Spinal cord (tissue), 9 donors: ENCODE measurements at regions not wholly inside any gene's neighbourhood (a gene's known extent, or its start where the extent isn't known, plus 50 kb on each side); places are given as distances from the start of the nearest gene placed in this dataset.

Experiments used
- DNase-seq, 6 donors: peaks; one replicate each; pipeline versions ENCODE4 v3.0.0 to v3.0.0-alpha.2; 2013 to 2015; ENCODE audit warnings: low spot score in 6 of 6, low read depth in 4 of 6
- H3K27ac ChIP-seq: one replicate; pipeline ENCODE4 v1.5.1; 2013; ENCODE audit warnings: low read depth, low read length, control low read depth
- H3K27me3 ChIP-seq: one replicate; pipeline ENCODE4 v1.6.1; 2013; ENCODE audit warnings: low read length; ENCODE audit not compliant: control insufficient read depth, insufficient read depth
- H3K36me3 ChIP-seq: one replicate; pipeline ENCODE4 v1.6.1; 2013; ENCODE audit warnings: low read length; ENCODE audit not compliant: control insufficient read depth, insufficient read depth
- H3K4me1 ChIP-seq: one replicate; pipeline ENCODE4 v1.6.1; 2013; ENCODE audit warnings: low read length; ENCODE audit not compliant: control insufficient read depth, insufficient read depth
- H3K4me3 ChIP-seq: one replicate; pipeline ENCODE4 v1.5.1; 2013; ENCODE audit warnings: low read depth, low read length, control low read depth
- H3K9me3 ChIP-seq: one replicate; pipeline ENCODE4 v1.6.1; 2013; ENCODE audit warnings: low read length; ENCODE audit not compliant: control insufficient read depth, insufficient read depth
- WGBS: methylation state at CpG from one replicate; pipeline ENCODE4 v1.1.5; 2013; ENCODE audit warnings: missing lambda C conversion rate; ENCODE audit not compliant: insufficient coverage; 5-methylcytosine and 5-hydroxymethylcytosine counted together
- donor health status: healthy.

DNA sequence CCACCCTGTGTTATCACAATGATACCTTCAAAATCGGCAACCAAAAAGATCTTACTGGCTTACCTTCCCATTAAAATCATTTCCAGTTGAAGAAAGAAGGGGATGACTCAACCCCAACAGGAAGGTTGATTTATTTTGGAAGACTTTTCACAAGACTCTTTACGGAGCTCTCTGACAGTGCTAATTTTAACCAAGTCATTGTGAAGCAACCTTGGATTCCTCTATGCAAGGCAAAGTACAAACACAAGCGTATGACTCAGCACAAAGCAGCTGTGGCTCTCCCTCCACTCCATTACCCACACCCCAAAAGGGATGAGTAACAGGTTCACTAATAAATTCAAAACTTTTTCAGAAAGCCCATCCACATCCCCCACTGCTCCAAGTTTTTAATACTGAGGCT, 213.8 kb upstream of the FGF13 start:
- Histone ChIP-seq H3K27ac (no peak overlapping the region), H3K27me3 (no peaks in the 10 kb centered on the region), H3K4me1 (no peaks in the 10 kb centered on the region), H3K36me3 (no peaks in the 10 kb centered on the region), H3K4me3 (no peak overlapping the region), H3K9me3 (no peaks in the 10 kb centered on the region)
- WGBS: 68% methylated on average over 2 of the region's 3 CpGs
- DNase-seq: no peak

DNA sequence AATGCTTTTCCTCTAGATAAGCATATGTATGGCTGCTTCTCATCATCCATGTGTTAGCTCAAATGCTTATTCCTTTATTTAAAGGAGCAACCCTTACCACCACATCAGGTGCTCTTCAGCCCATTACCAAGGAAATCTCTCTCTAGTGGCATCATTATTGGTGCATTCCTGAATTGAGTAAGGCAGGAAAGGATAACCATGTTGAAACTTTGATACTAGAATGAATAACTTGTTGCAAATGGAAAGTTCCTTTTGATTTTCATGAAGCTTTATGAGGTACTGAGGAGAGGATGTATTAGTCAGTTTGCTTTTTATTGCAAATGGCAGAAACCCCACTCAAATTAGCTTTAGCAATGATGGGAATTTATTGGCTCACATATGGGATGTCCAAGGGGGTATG, 212.3 kb upstream of the FGF13 start:
- H3K4me1 ChIP-seq: no peaks in the 10 kb centered on the region
- no peak overlapping the region for H3K4me3 ChIP-seq
- no peak for DNase-seq
- H3K36me3 ChIP-seq: no peaks in the 10 kb centered on the region
- no peaks in the 10 kb centered on the region for H3K9me3 ChIP-seq
- H3K27me3 ChIP-seq: no peaks in the 10 kb centered on the region
- no peak overlapping the region for H3K27ac ChIP-seq

DNA sequence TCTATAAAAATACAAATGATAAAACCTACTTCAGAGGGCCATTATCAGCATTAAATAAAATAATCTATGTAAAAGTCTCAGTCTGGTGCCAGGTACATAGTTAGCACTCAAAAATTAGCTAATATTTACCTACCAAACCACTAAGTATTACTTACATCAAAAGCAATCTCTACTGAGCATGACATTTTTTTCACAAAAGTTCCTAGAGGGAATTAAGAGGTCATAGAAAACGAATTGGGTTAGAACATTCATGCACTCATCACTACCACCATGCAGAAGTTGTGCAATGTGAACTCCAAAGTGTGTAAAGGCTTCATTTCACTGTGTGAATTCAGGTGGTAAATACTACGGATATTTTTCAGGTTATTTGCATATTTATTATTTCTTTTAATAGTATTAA, 209.5 kb upstream of the FGF13 start:
- Histone ChIP-seq H3K9me3 (no peaks in the 10 kb centered on the region), H3K27ac (no peak overlapping the region), H3K4me3 (no peak overlapping the region), H3K4me1 (no peaks in the 10 kb centered on the region), H3K36me3 (no peaks in the 10 kb centered on the region), H3K27me3 (no peaks in the 10 kb centered on the region)
- DNase-seq: no peak
- WGBS: no CpG with 5 or more reads among the region's 2 CpGs

DNA sequence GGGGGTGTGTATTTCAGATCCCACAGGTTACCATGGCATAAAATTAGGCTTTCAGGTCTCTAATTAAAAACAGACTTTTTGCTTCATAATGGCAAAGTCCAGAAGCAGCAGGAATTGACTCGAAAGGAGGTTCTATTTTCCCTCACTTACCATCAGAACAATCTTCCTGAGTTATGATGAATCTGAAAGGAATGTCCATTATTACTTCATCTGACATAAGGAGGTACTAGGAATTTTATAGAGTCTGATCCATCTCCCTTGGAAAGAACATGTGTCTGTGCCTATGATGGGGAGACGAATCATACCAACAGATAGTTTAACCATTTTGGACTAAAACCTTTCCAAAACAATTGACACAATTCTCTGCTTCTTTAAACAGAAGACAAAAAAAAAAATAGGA, 206.3 kb upstream of the FGF13 start:
- Histone ChIP-seq H3K4me1 (no peaks in the 10 kb centered on the region), H3K27me3 (no peaks in the 10 kb centered on the region), H3K9me3 (no peaks in the 10 kb centered on the region), H3K36me3 (no peaks in the 10 kb centered on the region), H3K27ac (no peak overlapping the region), H3K4me3 (no peak overlapping the region)
- no peak for DNase-seq
- WGBS: no CpG with 5 or more reads among the region's 2 CpGs

DNA sequence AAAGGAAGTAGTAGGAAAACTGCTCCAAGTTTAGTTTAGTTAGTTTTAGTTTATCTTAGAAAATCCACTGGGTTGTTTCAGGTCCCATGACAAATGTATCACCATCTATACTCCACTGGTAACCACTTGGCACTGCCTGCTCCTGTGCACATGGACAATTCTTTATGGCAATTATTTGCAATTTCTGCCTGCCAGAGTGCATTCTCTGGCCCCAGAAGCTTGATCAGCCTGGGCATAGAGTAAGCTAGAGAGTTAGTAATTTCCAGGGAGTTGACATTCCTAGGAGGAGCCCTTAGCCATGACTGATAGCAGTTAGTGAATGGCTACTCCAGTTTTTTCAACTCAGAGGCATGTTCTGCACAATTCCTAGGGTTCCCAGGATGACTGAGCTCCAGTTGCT, 203.2 kb upstream of the FGF13 start:
- DNase-seq: no peak
- no peaks in the 10 kb centered on the region for H3K4me1 ChIP-seq
- no peak overlapping the region for H3K27ac ChIP-seq
- no peaks in the 10 kb centered on the region for H3K27me3 ChIP-seq
- H3K4me3 ChIP-seq: no peak overlapping the region
- no peaks in the 10 kb centered on the region for H3K9me3 ChIP-seq
- no peaks in the 10 kb centered on the region for H3K36me3 ChIP-seq

DNA sequence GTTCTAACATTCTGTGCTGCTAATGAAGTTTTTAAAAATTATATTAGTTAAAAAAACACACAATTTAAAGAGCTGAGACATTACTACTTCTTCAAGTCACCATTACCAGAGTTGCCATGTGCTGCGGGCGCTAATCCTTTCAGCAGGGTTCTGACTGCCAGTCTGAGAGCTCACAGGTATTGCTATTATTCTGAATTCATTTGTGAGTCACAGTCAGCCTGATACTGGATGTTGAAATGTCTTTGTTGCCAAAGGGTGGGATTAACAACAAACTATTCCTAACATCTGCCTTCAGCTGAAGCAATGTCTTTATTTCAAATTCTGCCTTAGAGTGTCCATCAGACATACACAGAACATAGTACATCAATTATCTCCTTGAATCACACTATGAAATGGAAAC, 197.1 kb upstream of the FGF13 start:
- H3K4me1 ChIP-seq: no peaks in the 10 kb centered on the region
- no CpG with 5 or more reads among the region's 2 CpGs for WGBS
- no peak overlapping the region for H3K27ac ChIP-seq
- no peaks in the 10 kb centered on the region for H3K9me3 ChIP-seq
- H3K36me3 ChIP-seq: no peaks in the 10 kb centered on the region
- peaks cover 2% of the 10 kb centered on the region for H3K27me3 ChIP-seq
- no peak for DNase-seq
- H3K4me3 ChIP-seq: no peak overlapping the region

DNA sequence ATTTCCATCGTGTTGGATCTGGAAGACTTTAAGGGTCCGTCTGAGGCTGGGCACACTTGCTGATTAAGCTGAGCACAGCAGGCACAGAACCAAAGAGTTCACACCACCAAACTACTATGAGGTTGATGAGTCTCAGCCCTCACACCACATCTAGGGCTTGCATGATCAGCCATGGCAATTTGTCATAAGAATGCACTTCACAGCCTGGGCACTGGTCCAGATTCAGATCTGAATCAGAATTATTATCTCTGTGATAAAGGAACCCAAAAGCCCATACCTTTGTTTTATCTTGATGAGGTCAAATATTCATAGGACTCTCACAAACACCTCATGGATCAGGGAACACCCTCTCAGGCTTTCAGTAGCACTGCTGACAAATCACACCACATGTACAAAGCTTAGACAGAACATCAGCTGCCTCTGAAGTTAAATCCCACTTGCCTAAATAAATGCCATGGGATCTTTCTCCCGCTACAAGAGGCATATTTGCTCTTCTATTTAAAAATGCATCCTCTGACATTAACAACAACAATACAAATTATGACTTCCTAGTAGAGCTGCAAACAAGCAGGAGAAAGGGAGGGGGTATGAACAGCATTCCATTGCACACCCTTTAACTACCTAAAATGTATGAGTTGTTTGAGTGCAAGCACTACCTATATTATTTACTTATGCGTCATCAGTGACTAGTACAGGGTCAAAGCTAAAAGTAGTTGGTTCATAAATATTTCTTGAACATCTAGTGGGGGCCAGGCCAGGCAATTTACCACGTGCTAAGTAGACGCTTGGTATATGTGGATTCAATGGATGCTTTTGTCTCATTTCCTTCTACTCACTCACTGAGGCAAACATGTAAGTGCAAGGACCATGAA, 186.3 kb upstream of the FGF13 start:
- no peak for DNase-seq
- H3K27ac ChIP-seq: no peak overlapping the region
- no peak overlapping the region for H3K4me3 ChIP-seq
- WGBS: 60% methylated on average over 3 of the region's 6 CpGs
- H3K27me3 ChIP-seq: no peaks in the 10 kb centered on the region
- no peaks in the 10 kb centered on the region for H3K9me3 ChIP-seq
- H3K4me1 ChIP-seq: no peaks in the 10 kb centered on the region
- no peaks in the 10 kb centered on the region for H3K36me3 ChIP-seq

DNA sequence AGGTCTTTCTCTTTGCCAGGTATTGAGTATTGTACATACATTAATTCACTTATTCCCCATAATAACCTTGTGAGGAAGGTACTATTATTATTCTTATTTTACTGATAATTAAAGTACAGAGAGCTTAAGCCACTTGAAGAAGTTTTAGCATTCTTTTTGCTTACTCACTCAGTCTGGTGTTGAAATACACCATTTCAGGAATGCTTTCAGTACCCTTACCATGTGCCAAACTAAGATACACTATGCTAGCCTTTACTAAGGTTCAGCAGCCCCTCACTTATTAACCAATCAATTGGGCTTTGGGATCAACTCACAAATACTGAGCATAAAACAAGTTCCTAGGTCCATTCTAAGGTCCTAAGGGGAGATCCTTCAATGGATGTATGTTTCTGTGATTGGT, 179.0 kb upstream of the FGF13 start:
- H3K27ac ChIP-seq: no peak overlapping the region
- no peak for DNase-seq
- no peak overlapping the region for H3K4me3 ChIP-seq
- no peaks in the 10 kb centered on the region for H3K4me1 ChIP-seq
- H3K27me3 ChIP-seq: no peaks in the 10 kb centered on the region
- no peaks in the 10 kb centered on the region for H3K36me3 ChIP-seq
- no peaks in the 10 kb centered on the region for H3K9me3 ChIP-seq

DNA sequence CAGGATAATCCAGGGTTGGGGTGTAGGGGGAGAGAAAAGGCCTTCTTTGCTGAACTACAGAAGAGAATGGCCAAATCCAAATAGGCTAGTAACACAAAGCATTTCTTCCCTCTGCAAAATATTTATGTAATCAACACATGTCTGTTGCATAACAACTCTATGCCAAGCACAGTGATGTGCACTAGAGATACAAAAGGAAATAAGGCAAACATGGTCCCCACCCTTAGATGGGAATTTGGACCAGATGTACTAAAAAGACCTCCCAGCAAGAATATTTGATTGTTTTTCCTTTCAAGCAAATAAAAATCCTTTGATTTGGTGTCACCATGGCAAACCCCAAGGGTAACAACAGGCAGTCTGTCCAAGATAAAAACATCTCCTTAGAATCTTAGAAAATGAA, 177.6 kb upstream of the FGF13 start:
- no peak for DNase-seq
- Histone ChIP-seq H3K4me1 (no peaks in the 10 kb centered on the region), H3K27ac (no peak overlapping the region), H3K27me3 (no peaks in the 10 kb centered on the region), H3K9me3 (no peaks in the 10 kb centered on the region), H3K4me3 (no peak overlapping the region), H3K36me3 (no peaks in the 10 kb centered on the region)

DNA sequence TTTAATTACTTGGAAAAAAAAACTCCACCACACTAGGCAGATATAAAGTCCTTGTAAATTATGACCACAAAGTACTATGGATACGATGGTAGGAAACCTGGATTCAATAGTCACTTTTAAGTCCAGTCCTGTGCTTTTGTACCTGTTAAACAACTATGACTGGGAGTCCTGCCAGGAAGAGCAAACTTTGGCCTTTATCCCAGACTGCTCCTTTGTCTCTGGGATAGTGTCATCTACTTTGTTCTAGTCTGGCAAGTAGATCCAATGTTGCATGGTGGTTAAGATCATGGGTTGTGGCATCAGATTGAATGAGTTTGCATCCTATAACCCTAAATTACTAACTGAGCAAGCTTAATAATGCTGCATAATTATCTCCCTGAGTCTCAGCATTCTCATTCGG, 175.3 kb upstream of the FGF13 start:
- no peaks in the 10 kb centered on the region for H3K9me3 ChIP-seq
- H3K4me3 ChIP-seq: no peak overlapping the region
- WGBS: 14% methylated on average over 1 of the region's 2 CpGs
- no peaks in the 10 kb centered on the region for H3K27me3 ChIP-seq
- H3K4me1 ChIP-seq: no peaks in the 10 kb centered on the region
- H3K27ac ChIP-seq: no peak overlapping the region
- peak in 2 of 6 donors; percentile 20 to 66 for DNase-seq
- no peaks in the 10 kb centered on the region for H3K36me3 ChIP-seq
